GM18858 (cell line): ENCODE measurements at regions not wholly inside any gene's neighbourhood (a gene's known extent, or its start where the extent isn't known, plus 50 kb on each side); places are given as distances from the start of the nearest gene placed in this dataset.
"Not testable (repeated sequence)": the region's sequence is repeated elsewhere in the genome, so short reads cannot be mapped to it uniquely, and the experiment has no call there.

Source experiments
- ATAC-seq: cut with Tn5 transposase; IDR thresholded peaks from one replicate; pipeline ENCODE4 v1.9.1; 2021; ENCODE audit not compliant: unreplicated experiment

DNA sequence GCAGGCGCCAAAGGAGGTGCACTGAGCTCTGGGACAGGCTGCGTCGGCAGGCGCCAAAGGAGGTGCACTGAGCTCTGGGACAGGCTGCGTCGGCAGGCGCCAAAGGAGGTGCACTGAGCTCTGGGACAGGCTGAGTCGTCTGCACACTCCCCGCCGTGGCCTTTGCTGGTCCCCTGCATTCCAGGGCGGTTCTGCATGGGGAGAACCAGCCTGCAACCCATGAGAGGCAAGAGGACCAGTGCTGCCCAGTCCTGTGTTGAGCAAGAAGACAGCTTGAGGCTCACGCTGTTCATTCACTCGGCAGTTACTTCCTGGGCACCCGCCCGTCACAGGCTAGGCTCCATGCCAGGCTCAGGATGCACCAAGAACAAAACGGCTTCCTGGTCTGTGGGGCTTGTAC is 150.6 kb upstream of the SALL3 start:
- not testable (repeated sequence) for ATAC-seq

DNA sequence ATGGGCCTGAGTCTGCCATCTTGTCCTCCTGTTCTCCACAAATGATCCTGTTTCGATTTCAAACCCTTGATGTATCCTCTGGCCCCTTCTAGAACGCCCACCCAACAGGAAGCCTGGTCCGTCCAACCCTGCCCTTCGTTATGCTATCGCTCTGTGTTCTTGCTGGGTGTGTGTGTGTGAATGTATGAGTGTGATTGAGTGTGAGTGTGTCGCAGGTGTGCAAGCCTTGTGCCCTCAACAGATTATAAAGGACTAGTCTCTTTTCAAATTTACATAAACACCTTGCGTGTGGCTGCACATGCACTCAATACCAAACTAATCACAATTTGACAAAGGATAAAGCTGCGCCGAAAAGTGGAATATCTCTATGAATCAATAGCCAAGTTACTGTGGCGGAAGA is 149.5 kb upstream of the SALL3 start:
- ATAC-seq: no peak

DNA sequence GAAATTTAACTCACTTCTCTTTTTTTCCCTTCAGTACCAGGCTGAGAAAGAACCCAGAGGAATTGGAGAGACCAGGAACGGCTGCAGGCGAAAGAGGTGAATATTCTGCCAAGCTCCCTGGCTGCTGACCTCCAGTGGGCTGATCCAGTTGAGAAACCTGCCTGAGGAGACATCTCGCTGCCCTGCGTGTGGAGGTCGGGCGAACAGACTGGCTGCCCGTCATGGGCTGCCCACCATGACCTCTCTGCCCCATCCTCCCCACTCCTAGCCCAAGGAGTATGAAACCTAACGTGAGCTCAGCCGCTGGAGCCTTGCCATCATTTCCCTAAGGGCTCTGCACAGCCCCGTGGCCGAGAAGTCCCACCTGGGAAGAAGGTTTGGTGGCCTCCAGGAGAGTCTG is 148.8 kb upstream of the SALL3 start:
- no peak for ATAC-seq

DNA sequence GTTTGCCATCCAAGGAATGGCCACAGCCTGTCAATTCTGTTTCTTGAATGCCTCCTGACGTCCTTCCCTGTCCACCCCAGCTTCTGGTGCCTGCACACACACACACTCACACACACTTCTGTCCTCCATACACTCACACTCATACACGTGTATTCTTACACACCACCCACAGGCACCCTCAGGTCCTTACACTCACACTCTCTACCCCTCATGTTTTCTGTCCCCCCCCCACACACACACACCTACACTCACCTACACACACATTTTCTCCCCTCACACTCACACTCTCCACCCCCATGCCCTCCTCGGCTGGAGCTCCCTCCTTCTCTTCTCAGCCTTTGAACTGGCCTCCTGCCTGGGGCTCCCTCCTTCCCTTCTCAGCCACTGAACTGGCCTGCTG is 148.0 kb upstream of the SALL3 start:
- ATAC-seq: no peak

DNA sequence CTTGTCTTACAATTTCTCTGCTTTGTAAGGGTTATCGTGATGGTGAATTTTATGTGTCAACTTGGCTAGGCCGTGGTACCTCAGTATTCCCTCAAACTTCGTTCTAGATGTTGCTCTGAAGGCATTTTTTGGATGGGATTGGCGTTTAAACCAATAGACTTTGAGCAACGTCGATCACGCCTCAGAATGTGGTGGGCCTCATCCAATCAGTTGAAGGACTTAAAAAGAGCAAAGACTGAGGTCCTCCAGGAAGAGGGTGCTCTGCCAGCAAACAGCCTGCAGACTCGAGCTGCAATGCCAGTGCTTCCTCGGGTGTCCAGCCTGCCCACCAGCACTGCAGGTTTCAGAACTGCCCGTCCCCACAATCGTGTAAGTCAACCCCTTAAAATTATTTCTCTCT is 145.8 kb upstream of the SALL3 start:
- no peak for ATAC-seq

DNA sequence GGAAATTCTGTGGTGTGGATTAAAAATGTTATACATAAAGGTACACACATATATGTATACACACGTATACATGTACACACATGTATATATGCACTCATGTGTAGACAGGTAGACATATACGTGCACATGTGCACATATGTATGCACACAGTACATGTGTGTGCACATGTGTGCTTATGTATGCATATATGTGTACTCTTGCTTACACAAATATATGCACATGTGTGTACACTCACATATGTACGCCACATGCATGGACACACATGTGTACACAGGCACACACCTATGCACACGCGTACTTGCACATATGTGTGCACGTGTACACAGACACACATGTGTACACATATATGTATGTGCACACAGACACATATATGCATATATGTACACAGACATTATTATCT is 142.8 kb upstream of the SALL3 start:
- no peak for ATAC-seq

DNA sequence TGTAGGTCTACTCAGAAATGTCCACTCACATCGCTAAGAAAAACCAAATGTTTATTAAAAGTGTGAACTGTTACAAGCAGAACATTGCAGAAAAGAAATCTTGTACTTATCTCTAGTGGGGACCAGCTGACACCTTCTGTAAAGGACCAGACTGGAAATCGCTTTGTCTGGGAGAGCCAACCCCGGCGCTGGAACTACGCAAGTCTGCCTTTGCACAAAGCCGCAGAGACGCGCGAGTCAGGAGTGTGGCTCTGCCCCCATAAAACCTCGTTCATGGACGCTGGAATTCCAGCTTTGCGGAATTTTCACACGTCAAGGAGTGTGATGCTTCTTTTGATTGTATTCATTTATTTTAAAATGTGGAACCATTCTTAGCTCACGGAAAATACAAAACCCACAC is 141.9 kb upstream of the SALL3 start:
- ATAC-seq: no peak

DNA sequence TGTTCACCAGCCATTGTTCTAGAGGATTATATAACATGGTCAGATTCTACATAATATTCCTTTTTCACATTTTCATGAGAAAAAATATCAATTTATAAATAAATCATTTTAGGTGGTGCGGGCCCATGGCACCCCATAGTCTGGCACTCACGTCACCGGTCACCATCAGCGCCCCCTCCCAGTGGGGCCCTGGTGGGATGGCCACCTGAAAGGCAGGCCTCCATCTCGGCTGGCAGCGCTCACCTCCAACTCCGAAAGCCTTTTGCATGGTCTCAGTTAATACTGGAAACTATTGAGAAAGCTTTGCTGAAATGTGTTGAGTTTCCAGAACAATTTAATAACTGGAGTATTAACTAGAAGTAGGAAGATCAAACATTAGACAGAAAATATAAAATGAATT is 141.4 kb upstream of the SALL3 start:
- no peak for ATAC-seq

DNA sequence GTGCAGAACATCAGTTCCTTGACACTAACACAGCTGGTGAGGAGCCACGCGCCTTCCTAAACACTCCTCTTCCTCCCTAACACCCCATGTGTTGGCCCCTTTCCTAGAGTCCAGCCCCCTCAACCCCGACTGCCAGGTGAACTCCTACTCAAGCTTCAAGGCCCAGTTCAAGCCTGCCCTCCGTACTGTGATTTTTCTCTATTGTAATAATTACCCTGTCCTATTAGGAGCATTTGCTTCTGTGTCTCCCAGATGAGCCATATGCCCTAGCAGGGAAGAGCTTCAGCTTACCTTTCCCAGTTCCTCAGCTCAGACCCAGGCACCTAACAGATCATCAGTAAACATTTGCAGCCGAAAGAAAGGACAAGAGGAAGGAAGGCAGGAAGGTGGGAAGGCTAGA is 130.6 kb upstream of the SALL3 start:
- ATAC-seq: no peak

DNA sequence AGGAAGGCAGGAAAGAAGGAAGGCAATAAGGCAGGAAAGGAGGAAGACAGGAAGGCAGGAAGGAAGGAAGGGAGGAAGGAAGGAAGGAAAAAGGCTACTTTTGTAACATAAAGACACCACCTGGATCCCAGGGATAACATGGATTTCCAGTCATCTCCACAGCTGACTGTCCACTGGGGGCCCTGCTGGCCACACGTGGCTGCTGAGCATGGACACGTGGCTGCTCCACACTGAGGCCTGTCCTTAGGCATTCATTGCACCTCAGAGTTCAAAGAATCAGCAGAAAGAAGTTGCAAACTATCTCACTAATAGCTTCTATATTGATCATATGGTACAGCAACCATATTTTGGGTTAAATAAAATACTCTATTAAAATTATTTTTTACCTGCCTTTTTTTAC is 130.2 kb upstream of the SALL3 start:
- no peak for ATAC-seq

DNA sequence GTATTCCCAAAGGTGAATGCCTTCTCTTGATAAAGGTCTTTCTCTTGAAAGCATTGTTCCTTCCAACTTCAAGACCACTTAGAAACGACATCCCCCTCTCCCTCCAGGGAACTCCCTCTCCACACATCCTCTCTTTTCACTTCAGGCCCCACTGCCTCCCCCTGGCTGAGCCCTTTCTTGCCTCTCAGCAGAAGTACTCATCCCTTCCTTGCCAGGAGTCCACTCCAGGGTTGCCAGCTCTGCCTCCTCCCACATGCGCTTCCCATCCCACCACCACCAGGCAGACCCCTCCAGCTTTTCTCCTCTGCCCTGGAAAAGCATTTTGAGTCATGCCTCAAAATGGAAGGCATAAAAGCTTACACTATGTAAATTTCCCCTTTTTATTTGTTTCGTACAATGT is 126.3 kb upstream of the SALL3 start:
- ATAC-seq: no peak

DNA sequence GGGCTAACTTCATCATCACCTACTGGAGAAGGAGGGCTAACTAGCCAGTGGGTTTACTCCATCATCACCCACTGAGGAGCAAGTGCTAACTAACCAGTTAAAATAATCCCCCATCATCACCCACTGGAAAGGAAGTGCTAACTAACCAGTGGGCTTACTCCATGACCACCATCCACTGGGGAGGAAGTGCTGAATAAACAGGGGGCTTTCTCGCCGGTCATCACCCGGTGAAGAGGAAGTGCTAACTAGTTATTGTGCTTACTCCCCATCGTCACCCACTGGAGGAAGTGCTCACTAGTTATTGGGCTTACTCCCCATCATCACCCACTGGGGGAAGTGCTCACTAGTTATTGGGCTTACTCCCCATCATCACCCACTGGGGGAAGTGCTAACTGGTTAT is 124.4 kb upstream of the SALL3 start:
- no peak for ATAC-seq

DNA sequence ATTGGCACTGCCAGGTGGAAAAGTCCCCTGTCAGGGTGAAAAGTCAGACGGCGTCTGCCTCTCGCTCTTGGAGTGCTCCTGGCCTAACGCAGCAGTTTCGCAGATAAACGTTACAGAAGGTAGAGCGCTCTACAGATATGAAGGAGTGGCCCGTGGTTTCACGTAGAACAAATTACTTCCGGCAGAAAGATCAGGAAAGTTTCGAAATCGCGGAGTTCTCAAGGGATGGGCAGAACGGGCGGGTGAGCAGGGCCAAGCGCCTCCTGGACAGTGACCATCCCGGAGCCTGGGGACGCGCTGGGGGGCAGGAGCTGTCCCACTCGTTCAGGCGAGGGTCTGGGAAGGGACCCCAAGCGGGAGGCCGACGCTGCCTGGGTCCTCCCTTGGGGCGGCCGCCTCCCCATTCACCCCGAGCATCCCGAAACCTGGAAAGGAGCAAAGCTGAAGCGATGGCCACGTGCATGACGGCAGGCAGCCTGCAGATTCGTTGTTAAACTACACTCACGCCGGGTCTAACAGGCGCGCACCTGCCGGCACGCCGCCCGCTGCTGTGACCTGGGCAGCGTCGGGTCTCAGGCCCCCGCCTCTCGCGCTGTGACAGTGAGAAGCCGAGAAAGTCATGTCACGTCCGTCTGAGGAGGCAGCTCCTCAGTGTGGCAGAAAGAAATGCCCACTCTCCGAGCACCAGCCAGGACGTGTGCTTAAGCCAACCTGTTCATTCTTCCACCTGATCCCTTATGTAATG is 122.9 kb upstream of the SALL3 start:
- no peak for ATAC-seq

DNA sequence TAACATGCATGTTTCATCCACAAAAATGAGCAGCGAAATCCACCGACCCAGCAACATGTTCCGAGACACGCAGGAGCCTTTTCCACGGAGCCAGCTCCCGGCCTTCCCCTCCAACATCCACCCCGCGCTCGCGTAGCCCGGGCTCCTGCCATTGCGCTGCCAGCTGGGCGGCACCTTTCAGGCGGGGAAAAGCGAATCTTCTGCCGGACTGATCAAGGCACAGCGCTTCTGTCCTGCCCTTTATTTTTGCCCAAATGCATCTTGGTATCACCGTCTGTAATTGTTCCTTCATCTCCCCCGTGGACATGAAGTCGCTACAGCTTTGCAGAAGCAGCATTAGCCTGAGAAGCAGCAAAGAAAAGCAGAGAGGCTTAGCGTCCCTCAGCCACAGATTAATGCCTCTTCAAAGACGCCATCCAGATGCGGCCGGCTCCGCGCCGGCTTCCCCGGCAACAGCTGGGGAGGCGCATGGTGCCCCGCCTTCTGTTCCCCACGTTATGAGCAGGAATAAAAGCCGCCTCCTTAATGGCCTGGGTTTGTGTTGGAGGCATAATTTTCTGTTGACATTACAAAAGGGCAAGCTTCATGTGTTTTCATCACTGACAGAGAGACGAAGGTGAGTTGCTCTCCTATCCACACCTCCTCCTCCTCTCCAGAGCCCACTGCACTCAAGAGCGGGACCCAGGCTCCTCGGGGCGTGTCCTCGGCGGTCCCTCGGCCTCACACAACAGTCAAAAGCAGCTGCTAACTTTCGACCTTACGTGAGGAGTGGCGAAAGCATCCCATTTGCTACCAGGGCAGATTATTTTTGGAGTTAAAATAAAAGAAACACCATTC is 122.1 kb upstream of the SALL3 start:
- no peak for ATAC-seq

DNA sequence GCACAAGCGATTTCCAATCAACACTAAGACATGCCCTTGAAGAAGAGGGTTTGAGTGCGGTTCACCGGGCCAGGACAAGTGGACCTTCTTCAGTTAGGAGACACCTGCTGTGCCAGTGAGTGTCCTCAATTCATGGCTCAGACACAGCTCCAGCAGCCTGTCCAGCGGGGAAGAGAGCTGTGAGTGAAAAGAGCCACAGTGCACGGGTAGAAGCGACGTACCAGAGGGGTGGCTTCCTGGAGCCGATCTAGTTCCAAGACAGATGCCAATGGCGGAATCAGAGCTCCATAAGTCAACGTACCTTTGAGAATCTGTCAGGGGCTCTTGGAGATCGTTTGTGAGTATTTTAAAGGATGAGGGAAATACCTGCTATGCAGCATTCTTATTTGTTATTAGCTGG is 119.9 kb upstream of the SALL3 start:
- no peak for ATAC-seq

DNA sequence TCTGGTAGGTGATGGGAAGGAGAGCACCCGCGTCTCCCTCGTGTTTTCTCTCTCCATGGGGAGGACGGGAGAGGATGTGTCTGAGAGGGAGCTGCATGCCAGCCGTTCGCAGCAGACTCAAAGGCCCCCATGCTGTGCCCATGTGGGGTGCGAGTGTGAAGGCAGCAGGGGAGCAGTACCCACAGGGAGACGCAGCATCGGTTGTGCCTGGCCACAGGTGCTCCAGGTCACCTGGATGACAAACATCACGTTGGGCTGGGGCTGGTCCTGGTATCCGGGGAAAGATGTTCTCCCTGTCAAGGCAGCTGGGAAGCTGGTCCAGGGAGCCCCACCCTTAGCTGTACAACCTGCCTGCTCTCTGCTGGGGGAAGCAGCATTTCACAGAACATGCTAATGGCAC is 119.5 kb upstream of the SALL3 start:
- ATAC-seq: no peak

DNA sequence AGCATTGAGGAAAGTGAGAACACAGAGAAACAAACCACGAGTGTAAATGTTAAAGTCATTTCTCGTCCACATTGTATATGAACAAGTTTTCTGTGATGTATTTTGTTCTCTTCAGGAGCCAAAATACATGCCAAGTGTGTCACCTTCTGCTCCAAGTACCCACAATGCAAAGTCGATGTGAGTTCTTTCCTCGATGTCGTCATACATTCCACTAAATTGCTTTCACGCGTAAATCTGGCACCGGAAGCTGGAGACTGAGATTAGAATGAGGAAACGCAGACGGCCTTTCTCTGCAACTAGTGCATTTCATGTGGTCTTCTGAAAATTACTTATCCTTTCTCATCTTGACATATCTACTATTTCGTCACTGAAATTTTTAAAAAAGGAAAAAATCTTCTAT is 118.5 kb upstream of the SALL3 start:
- no peak for ATAC-seq

DNA sequence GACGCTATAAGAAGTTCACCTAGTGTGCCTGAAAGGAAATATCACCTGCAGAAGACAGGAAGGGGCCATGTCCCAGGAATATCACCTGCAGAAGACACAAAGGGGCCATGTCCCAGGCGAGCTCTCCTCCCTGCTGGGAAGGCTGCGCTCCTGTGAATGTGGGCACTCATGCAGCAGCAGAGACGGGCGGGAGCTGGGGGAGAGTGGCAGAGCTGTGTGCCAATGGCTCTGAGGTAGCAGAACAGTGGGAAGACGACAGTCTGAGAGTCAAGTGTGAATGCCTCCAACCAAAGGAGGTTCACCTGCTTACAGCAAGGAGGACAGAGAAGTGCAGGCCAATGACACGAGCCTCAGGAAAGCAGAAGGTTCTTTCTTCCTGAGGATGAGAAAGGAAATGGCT is 117.9 kb upstream of the SALL3 start:
- ATAC-seq: no peak

DNA sequence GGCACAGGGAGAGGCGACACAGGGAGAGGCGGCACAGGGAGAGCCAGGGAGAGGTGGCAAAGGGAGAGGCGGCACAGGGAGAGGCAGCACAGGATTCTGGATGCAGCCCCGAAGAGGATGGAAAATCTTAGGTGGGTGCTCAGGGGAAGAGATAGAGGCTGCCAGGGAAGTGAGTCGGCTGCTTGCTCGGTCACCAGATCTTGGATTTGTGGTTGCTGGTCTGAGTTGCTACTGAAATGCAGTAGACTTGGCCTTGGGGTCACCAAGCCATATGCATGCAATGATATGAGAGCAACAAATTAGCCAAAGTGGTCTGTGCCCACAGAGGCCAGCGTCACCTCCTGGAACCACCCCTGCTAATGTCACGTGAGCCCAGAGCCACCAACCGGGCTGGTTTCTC is 117.2 kb upstream of the SALL3 start:
- ATAC-seq: no peak

DNA sequence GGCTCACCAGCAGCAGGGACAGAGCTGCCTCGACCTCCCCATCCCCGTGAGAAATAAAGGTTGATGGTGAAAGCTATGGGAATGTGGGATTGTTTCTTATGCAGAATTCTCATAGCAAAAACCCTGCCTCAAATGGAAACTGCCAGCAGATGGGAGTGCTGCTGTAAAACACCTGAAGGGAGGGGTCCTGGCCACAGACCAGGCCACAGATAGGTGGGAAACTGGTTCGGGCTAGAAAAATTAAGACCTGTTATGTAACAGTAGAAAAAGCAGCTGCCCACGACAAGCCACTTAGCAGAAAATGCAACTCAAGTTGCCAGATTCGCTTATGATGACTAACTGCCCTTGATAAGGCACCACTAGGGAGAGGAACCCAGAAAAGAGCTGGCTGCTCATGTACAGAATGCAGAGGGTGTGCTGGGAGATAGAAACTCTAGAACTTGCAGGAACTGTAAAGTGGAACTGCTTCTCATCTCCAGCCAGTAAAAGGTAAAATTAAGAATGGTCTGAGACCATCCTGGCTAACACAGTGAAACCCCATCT is 114.5 kb upstream of the SALL3 start:
- no peak for ATAC-seq

DNA sequence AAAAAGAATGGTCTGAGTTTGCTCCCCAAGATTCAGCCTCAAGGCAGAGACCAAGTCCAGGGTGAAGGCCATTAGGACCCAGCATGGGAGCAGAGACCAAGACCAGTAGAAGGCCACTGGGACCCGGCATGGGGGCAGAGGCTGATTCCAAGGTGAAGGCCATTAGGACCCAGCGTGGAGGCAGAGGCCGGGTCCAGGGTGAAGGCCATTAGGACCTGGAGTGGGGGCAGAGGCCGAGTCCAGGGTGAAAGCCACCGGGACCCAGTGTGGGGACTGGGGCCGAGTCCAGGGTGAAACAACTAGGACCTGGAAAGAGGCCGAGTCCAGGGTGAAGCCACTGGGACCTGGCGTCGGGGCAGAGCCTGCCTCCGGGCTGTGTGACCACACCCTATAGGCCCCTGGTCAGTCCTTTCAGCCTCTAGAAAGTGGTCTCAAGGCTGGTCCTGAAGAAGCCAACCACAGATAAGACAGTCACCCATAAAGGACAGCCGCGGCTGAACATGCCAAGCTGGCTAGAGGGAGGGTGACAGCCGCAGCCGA is 113.8 kb upstream of the SALL3 start:
- ATAC-seq: no peak

DNA sequence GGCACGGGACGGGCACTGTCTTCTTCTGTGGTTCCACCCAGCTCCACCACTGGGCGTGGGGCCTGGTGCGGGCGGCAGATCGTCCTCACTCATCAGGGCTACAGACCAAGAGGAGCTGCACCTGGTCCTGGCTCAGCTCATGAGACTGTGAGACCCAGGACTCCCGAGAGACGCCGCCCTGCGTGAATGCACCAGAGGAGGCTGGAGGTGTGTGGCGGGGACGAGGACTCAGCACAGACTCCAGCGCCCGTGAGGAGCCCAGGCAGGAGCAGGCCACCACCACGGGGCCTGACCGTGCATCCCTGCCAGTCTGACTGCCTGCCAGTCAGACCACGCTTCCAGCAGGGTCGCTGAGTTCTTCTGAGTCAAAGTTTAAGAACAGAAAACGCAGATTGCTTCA is 112.5 kb upstream of the SALL3 start:
- ATAC-seq: no peak
